Hematopoietic multipotent progenitor cell treated with erythropoietin and hydrocortisone succinate and interleukin-3 and kit ligand, for 15 days (in vitro differentiated cells): ENCODE measurements at regions not wholly inside any gene's neighbourhood (a gene's known extent, or its start where the extent isn't known, plus 50 kb on each side); places are given as distances from the start of the nearest gene placed in this dataset.
"Not testable (repeated sequence)": the region's sequence is repeated elsewhere in the genome, so short reads cannot be mapped to it uniquely, and the experiment has no call there.

Experiments
- DNase-seq: peaks from one replicate; pipeline ENCODE4 v3.0.0-alpha.2; 2015; ENCODE audit warnings: low spot score

DNA sequence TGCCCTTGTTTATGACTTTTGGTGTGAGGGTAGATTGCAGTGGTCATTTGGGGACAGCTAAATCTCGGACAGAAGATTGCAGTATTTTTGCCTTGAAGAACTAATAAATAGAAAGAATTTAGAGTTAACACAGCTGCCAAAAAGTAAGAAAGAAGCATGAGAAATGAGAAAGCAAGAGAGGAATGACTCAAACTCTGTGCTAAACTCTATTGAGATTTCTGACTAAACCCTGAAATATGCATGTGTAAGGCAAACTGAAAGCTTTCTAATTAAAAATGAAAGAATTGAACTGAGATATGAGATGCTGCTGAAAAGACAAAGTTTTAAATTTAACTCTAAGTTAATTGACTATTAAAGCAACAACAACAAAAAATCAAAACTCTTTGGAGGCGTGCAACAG is 791.3 kb downstream of the RAB28 start:
- DNase-seq = no peak

GRCh38 chr4:12691168-12691567 is 793.0 kb downstream of the RAB28 start:
- no peak for DNase-seq

GRCh38 chr4:12689457-12689856 is 794.7 kb downstream of the RAB28 start:
- DNase-seq = no peak

- DNase-seq = no peak
Observed at GRCh38 chr4:12679217-12679616, 804.9 kb downstream of the RAB28 start.

- no peak for DNase-seq
Observed at GRCh38 chr4:12674184-12674583, 810.0 kb downstream of the RAB28 start.

GRCh38 chr4:12672303-12672702 is 811.8 kb downstream of the RAB28 start:
- DNase-seq = no peak

- DNase-seq = no peak
Observed at GRCh38 chr4:12658146-12658545, 826.0 kb downstream of the RAB28 start.

DNA sequence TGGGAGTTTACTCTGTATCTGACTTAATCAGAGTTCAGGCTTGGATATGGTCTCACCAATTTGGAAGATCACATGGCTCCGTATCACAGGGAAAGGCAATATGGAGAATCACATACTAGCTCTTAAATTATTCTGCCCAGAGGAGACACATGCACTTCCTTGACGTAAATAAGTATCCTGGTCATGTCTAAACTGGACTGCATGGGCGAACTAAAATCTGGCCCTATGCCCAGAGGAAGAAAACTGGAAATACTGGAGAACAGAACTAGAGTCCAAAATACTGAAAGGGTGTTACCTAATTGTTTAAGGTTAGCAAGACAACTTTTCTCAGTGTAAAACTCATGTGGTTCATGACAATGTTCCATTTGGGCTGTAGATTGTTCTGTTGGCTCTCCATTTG is 832.3 kb downstream of the RAB28 start:
- no peak for DNase-seq

DNA sequence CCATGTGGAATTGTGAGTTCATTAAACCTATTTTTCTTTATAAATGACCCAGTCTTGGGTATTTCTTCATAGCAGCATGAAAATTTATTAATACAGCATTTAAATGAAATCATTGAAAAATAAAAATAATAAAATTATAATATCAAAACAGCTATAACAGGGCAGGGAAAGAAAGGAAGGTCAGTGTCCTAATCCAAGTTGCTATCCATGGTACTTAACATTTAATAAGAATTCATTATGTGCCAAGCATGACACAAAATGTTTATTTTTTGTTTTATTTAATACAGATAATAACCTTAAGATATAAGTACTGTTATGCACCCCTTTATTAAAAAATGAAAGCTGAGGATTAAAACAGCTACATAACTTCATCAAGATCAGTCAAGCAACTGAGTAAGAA is 838.4 kb downstream of the RAB28 start:
- DNase-seq = no peak

GRCh38 chr4:12644261-12644660 is 839.9 kb downstream of the RAB28 start:
- no peak for DNase-seq

DNA sequence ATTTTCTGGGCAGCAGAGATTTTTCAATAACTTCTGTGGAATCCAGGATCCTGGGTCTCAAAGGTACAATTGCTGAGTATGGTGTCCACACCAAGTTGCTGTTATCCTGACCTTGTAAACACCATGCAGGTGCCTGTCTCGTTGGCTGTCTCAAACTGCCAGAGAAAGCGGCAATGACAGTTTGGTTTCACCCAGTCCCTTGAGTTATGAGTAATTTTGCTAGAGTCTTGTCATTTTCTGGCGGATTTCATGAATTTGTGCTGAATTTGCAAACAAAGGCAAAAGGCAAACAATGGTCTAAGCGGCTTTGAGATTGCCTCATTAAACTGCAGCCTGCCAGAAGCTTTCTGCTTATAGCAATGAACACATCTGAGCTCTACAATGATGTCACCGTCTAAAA is 847.9 kb downstream of the RAB28 start:
- DNase-seq = no peak

DNA sequence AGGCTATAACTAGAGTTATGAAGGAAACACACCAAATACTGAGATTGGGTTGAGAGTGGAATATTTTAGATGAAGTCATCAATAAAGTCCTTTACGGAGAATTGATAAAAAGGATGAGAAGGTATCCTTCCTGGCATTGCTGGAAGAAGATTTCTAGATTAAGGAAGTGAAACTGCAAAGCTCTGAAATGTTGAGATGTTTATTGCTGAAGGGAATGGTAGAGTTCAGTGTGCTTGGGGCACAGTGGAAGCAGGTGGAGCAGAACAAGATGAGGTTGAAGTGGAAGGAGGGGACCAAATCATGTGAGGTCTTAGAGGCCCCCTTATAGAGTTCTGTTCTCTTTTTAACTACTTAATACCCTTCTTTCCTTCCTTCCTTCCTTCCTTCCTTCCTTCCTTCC is 848.5 kb downstream of the RAB28 start:
- no peak for DNase-seq

DNA sequence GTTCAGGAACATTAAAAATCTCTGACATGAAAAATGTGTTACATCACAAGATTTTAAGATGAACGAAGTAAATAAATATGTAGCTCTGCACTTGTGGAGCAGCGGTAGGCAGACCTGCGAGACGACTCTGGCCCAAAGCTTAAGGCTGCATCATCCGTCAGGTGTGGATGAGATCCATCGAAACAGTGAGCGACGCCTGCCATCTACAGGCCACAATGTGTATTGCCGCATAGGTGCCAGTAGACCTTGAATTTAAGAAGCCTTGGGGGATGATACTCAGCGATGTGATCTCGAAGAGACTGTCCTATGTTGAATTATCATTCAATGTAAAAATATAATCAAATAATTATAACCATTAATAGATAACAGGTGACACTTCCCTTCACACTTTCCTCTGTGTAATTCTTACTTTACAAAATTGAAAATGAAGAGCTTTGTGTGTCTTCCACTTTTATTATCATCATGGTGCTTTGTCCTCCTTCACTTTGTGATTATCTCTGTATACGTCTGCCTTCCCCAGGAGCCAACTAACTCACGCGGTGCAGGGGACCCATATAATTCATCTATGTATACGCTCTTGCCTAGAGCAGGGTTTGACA is 851.0 kb downstream of the RAB28 start:
- DNase-seq = peak; percentile 25

GRCh38 chr4:12615822-12616221 is 868.3 kb downstream of the RAB28 start:
- no peak for DNase-seq

DNA sequence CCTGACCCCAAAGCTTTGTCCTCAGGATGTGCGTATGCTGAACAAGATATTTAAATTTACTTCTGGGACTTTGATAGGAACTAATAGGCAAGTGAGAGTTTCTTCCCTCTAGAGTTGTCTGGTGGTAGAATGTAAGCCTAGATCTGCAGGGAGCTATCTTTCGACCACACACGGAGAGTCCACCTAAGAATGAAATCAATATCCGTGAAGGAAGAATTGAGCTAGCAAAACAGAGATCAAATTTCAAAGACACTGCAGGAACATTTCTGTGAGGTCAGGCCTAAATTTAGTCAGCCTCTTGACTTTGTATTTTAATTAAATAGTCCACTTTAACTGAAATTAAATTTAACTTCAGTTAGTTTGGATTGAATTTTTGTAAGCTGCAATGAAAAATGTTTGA is 871.3 kb downstream of the RAB28 start:
- DNase-seq = no peak

- not testable (repeated sequence) for DNase-seq
Observed at GRCh38 chr4:12609212-12609875, 874.8 kb downstream of the RAB28 start.

GRCh38 chr4:12595986-12596385 is 888.2 kb downstream of the RAB28 start:
- DNase-seq = no peak

DNA sequence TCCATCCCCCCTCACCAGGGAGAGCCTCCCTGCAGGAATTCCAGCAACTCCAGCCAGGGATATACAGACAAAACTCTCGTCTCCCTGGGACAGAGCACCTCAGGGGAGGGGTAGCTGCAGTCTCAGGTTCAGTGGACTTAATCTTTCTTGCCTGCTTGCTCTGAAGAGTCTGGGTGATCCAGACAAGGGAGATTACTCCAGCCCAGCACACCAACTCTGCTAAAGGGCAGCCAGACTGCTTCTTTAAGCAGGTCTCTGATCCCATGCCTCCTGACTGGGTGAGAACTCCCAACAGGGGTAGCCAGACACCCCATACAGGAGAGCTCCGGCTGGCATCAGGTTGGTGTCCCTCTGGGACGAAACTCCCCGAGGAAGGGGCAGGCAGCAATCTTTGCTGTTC is 888.7 kb downstream of the RAB28 start:
- no peak for DNase-seq

DNA sequence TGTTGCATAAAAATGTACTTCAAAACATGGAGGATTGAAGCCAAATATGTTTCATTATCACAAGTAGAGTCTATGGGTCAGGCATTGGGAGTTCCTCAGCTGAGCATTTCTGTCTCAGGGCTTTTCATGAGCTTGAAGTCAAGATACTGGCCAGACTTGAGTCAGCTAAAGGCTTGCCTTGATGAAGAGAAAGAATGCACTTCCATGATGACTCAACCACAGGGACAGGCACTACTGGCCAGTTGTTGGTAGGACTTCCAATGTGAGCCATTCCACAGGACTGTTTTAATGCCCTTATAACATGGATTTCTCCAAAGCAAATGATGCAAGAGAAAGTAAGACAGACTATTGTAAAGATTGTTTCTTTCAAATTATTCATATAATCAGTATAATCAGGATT is 895.6 kb downstream of the RAB28 start:
- no peak for DNase-seq

GRCh38 chr4:12586242-12587006 is 897.7 kb downstream of the RAB28 start:
- no peak for DNase-seq

GRCh38 chr4:12584116-12584875 is 899.8 kb downstream of the RAB28 start:
- no peak for DNase-seq

GRCh38 chr4:12583275-12583674 is 900.9 kb downstream of the RAB28 start:
- DNase-seq = no peak

DNA sequence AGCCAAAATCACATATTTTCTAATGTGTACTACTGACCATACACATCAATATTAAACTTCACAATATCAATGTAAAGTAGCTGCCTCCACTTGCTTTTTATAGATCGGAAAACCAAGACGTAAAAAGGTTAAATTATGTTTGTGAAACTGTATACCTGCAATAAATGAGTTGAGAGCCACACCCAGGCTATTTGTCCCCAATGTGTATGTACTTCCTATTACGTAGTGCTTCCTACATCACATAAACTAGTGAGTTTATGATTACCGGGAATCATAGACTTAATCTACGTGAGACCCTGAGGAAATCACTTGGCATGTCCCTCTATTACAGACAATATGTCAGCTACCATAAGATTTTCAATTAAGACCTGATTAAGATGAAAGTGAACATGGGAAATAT is 903.4 kb downstream of the RAB28 start:
- DNase-seq = no peak
